Endodermal cell (in vitro differentiated cells): ENCODE measurements at regions not wholly inside any gene's neighbourhood (a gene's known extent, or its start where the extent isn't known, plus 50 kb on each side); places are given as distances from the start of the nearest gene placed in this dataset.

Experiments
- DNase-seq: peaks from one replicate; pipeline ENCODE4 v3.0.0-alpha.2; 2017
- H3K27ac ChIP-seq: 2 replicates; pipeline ENCODE4 v1.5.1; 2013; ENCODE audit warnings: mild to moderate bottlenecking, low read depth, low read length, moderate library complexity
- H3K27me3 ChIP-seq: 2 replicates; pipeline ENCODE4 v1.6.1; 2013; ENCODE audit warnings: mild to moderate bottlenecking, low read length, moderate library complexity; ENCODE audit not compliant: insufficient read depth, control insufficient read depth, poor library complexity, severe bottlenecking
- H3K36me3 ChIP-seq: 2 replicates; pipeline ENCODE4 v1.7.0; 2013; ENCODE audit warnings: mild to moderate bottlenecking, low read length, moderate library complexity; ENCODE audit not compliant: control insufficient read depth, insufficient read depth
- H3K4me1 ChIP-seq: one replicate; pipeline ENCODE4 v1.7.0; 2013; ENCODE audit warnings: low read length; ENCODE audit not compliant: control insufficient read depth, insufficient read depth
- H3K4me3 ChIP-seq: 2 replicates; pipeline ENCODE4 v1.5.1; 2013; ENCODE audit warnings: mild to moderate bottlenecking, low read length, moderate library complexity
- H3K9ac ChIP-seq: 2 replicates; pipeline ENCODE4 v1.6.1; 2013; ENCODE audit warnings: mild to moderate bottlenecking, low read length, moderate library complexity; ENCODE audit not compliant: poor library complexity, severe bottlenecking; ENCODE audit errors: extremely low read depth
- H3K9me3 ChIP-seq: 2 replicates; pipeline ENCODE4 v1.6.1; 2013; ENCODE audit warnings: mild to moderate bottlenecking, low read length, moderate library complexity; ENCODE audit not compliant: control insufficient read depth
- H3K27ac Mint-ChIP-seq: 2 replicates; pipeline ENCODE4 v1.8.0; 2020; ENCODE audit warnings: mixed read lengths
- H3K27me3 Mint-ChIP-seq: 2 replicates; pipeline ENCODE4 v1.8.0; 2021; ENCODE audit warnings: mild to moderate bottlenecking, mixed read lengths; ENCODE audit not compliant: insufficient read depth
- H3K36me3 Mint-ChIP-seq: 2 replicates; pipeline ENCODE4 v1.8.0; 2020; ENCODE audit warnings: low read depth, mixed read lengths
- H3K4me1 Mint-ChIP-seq: 2 replicates; pipeline ENCODE4 v1.8.0; 2020; ENCODE audit warnings: mixed read lengths
- H3K4me3 Mint-ChIP-seq: 2 replicates; pipeline ENCODE4 v1.8.0; 2020; ENCODE audit warnings: mild to moderate bottlenecking, moderate library complexity, mixed read lengths
- H3K9me3 Mint-ChIP-seq: 2 replicates; pipeline ENCODE4 v1.8.0; 2020; ENCODE audit warnings: mild to moderate bottlenecking, mixed read lengths
- WGBS, 2 experiments: methylation state at CpG; one replicate each; pipeline versions ENCODE4 v1.1.5 to v1.1.7; 2013; ENCODE audit warnings: missing lambda C conversion rate in 2 of 2, mixed read lengths in 1 of 2; ENCODE audit not compliant: insufficient coverage in 1 of 2, insufficient read length in 1 of 2; 5-methylcytosine and 5-hydroxymethylcytosine counted together
- TF ChIP-seq, protein P1 (sequence below): fragments of 200-600 bp; sonication (generic); conservative IDR thresholded peaks from 2 replicates; pipeline ENCODE4 v1.5.0; 2021; ENCODE audit warnings: antibody characterized with exemption, mild to moderate bottlenecking

DNA sequence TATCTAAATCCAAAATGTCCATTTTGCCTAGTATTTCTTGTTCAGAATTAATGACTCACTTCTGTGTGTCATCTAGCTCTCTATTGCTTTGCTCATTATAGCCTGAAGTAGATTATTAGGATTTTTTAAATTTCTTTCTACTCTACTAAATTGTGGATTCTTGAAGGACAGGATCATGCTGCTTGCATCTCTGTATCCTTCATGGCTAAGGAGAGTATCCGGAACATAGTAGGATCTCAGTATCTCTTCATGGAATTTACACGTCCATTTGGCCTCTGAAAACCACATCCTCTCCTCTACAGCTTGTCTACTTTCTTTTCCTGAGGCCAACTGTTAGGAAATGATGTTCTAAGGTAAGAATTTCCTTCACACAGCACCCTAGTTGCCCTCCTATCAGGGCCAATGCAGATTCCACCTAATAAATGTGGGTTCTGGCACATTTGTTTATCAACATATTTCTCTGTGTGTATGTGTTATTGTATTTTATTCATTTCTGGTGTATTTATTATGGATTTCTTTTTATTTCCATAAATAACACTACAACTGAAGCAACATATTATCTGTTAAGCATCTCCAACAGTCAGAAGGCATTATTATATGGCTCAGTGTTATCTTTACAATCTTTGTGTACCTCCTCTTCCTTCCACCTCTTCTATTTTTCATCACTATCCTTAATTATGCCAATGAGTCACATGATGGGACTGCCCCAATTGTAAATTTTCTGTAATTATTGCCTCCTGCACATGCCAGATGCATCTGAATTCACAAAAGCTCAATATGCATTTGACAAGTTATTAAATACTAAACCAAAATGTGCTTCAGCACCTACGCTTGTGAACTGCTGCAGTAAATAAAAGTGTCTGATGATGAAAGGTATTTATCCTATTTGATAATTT is 557.8 kb upstream of the TLE4 start:
- no peaks in the 10 kb centered on the region for H3K36me3 ChIP-seq
- WGBS, 2 experiments = 96 to 100% methylated on average over 2 to 3 of the region's 3 CpGs
- no peaks in the 10 kb centered on the region for H3K27me3 ChIP-seq
- H3K4me3 ChIP-seq = no peak overlapping the region
- TF ChIP-seq, protein P1, sequence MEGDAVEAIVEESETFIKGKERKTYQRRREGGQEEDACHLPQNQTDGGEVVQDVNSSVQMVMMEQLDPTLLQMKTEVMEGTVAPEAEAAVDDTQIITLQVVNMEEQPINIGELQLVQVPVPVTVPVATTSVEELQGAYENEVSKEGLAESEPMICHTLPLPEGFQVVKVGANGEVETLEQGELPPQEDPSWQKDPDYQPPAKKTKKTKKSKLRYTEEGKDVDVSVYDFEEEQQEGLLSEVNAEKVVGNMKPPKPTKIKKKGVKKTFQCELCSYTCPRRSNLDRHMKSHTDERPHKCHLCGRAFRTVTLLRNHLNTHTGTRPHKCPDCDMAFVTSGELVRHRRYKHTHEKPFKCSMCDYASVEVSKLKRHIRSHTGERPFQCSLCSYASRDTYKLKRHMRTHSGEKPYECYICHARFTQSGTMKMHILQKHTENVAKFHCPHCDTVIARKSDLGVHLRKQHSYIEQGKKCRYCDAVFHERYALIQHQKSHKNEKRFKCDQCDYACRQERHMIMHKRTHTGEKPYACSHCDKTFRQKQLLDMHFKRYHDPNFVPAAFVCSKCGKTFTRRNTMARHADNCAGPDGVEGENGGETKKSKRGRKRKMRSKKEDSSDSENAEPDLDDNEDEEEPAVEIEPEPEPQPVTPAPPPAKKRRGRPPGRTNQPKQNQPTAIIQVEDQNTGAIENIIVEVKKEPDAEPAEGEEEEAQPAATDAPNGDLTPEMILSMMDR = no peak
- H3K27me3 Mint-ChIP-seq = no peaks in the 10 kb centered on the region
- peaks cover 18% of the 10 kb centered on the region for H3K4me1 Mint-ChIP-seq
- DNase-seq = no peak
- peaks cover 4% of the 10 kb centered on the region for H3K9me3 Mint-ChIP-seq
- no peak overlapping the region for H3K27ac Mint-ChIP-seq
- no peak overlapping the region for H3K4me3 Mint-ChIP-seq
- H3K4me1 ChIP-seq = peaks cover 8% of the 10 kb centered on the region
- no peak overlapping the region for H3K27ac ChIP-seq
- H3K9me3 ChIP-seq = peaks cover 4% of the 10 kb centered on the region
- no peaks in the 10 kb centered on the region for H3K36me3 Mint-ChIP-seq
- H3K9ac ChIP-seq = no peak overlapping the region

DNA sequence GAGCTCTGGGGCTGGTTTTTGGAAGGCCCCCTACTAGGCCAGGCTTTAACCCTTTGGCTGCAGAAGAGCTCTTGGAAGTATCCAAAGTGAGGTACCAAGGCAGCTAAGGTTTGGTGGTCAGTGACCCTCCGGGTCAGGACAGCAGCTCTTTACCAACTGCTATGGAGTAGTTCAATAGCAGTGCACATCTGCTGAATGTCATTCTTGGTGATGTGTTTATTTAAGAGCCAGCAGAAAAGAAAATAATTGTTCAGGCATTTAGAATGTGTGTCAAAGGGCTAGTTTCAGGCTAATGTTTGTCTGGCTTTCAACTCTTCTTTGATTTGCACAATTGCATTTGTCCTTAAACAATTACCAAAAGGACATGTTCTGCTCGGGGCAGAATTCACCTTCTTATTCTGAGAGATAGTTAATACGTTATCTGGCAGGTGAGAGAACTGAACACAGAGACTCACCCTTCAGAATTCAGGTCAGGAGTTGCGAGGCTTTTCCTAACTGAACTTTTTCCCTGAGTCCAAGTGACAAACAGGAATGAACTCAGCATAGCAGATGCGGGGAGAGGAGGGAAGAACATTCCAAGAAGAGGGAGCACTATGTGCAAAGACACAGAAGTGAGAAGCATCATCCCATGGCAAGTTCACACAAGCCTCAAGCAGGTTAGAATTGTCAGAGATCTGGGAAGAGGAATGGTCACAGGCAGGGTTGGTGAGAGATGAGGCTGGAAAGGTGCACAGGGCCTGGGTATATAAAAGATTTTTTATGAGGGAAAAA is 556.7 kb upstream of the TLE4 start:
- Histone ChIP-seq H3K4me1 (peaks cover 8% of the 10 kb centered on the region), H3K27ac (no peak overlapping the region), H3K27me3 (no peaks in the 10 kb centered on the region), H3K4me3 (no peak overlapping the region), H3K9ac (no peak overlapping the region), H3K9me3 (no peaks in the 10 kb centered on the region), H3K36me3 (no peaks in the 10 kb centered on the region)
- DNase-seq = no peak
- TF ChIP-seq, protein P1 = no peak
- 92 to 95% methylated on average over 2 to 5 of the region's 5 CpGs for WGBS, 2 experiments
- Mint-ChIP-seq H3K9me3 (no peaks in the 10 kb centered on the region), H3K4me3 (no peak overlapping the region), H3K27ac (no peak overlapping the region), H3K27me3 (no peaks in the 10 kb centered on the region), H3K36me3 (no peaks in the 10 kb centered on the region), H3K4me1 (peaks cover 18% of the 10 kb centered on the region)

DNA sequence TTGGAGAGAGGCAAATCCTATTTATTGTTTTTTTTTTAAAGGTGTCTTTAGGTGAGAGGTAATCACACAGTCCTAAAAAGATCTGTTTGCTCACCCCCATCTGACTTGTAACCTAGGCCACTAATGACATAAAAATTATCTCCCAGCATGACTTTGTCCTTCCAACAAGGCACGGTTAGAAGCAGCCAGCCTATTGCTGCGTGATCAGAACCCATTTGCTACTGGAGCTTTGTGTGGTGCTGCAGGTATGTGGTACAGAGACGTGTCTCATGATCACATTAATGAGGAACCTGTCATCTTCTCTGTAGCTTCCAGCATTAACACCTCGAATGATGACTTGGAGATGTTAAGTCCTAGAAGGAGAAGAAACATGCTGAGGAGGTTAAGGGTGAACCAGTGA is 555.8 kb upstream of the TLE4 start:
- H3K27ac Mint-ChIP-seq = no peak overlapping the region
- H3K4me1 Mint-ChIP-seq = peaks cover 18% of the 10 kb centered on the region
- Histone ChIP-seq H3K4me3 (no peak overlapping the region), H3K4me1 (peaks cover 8% of the 10 kb centered on the region), H3K27ac (no peak overlapping the region), H3K9ac (no peak overlapping the region), H3K36me3 (no peaks in the 10 kb centered on the region), H3K27me3 (no peaks in the 10 kb centered on the region), H3K9me3 (no peaks in the 10 kb centered on the region)
- H3K27me3 Mint-ChIP-seq = no peaks in the 10 kb centered on the region
- DNase-seq = no peak
- TF ChIP-seq, protein P1 = no peak
- 84 to 89% methylated on average over 3 to 4 of the region's 4 CpGs for WGBS, 2 experiments
- H3K9me3 Mint-ChIP-seq = no peaks in the 10 kb centered on the region
- no peak overlapping the region for H3K4me3 Mint-ChIP-seq
- H3K36me3 Mint-ChIP-seq = no peaks in the 10 kb centered on the region
